GM20000 (cell line): ENCODE measurements at regions not wholly inside any gene's neighbourhood (a gene's known extent, or its start where the extent isn't known, plus 50 kb on each side); places are given as distances from the start of the nearest gene placed in this dataset.

Experiments
- DNase-seq: peaks from one replicate; pipeline ENCODE4 v3.0.0; 2012; ENCODE audit warnings: low spot score
- CTCF ChIP-seq: IDR thresholded peaks from 2 replicates; pipeline ENCODE4 v1.5.1; 2012; ENCODE audit warnings: mild to moderate bottlenecking, control low read depth; ENCODE audit errors: extremely low read depth, missing control alignments

- no peak for TF ChIP-seq CTCF
- no peak for DNase-seq
Observed at GRCh38 chr9:7975336-7975735, 175.8 kb upstream of the DMAC1 start.

DNA sequence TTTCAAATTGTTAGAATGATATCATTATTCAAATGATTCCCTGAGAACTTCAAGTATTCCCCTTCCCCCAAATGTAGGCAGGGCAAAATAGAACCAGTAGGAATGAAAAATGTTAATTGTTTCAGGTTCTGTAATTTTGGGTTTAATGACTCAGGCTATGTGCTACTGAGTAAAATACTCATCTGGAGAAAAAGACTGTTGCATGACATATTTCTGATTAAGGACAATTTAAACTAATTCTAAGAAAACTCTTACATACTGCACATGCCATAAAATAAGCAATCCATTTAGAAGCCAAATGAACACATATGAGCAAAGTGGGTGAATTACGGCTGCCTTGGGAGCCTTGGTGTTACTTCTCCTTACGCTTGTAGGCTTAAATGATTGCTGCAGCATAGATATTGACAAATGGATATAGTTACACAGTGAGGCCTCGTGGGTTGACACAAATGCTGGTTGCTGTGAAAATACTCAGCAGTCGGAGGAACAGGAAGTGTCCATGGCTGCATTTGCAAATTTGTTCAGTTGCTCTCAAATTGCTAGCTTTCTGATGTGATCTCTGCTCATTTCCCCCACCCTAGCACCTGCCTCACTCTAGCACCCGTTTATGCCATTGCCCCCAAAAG lies 174.9 kb upstream of the DMAC1 start:
- no peak for TF ChIP-seq CTCF
- no peak for DNase-seq

GRCh38 chr9:7973123-7973522 lies 173.5 kb upstream of the DMAC1 start:
- no peak for TF ChIP-seq CTCF
- no peak for DNase-seq

GRCh38 chr9:7970681-7971330 lies 171.2 kb upstream of the DMAC1 start:
- DNase-seq: no peak

DNA sequence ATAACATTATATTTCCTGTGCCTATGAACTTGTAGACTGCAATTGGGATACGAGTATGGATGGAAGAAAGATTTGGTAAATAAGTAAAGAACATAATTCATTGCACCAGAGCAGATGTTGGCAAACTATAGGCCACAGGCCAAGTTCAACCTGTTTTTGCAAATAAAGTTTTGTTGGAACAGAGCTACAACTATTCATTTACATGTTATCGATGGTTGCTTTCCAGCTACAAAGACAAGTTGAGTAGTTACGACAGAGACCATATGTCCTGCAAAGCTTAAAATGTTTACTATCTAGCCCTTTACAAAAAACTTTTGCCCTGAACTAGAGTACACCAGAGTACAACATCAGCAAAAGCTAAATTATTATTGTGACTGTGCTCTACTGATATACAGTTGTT lies 169.1 kb upstream of the DMAC1 start:
- DNase-seq: no peak
- no peak for TF ChIP-seq CTCF

More at GRCh38 chr9:7970681-7971330, 171.2 kb upstream of the DMAC1 start:
- TF ChIP-seq CTCF: no peak

GRCh38 chr9:7967851-7968250 lies 168.3 kb upstream of the DMAC1 start:
- TF ChIP-seq CTCF: no peak
- no peak for DNase-seq

DNA sequence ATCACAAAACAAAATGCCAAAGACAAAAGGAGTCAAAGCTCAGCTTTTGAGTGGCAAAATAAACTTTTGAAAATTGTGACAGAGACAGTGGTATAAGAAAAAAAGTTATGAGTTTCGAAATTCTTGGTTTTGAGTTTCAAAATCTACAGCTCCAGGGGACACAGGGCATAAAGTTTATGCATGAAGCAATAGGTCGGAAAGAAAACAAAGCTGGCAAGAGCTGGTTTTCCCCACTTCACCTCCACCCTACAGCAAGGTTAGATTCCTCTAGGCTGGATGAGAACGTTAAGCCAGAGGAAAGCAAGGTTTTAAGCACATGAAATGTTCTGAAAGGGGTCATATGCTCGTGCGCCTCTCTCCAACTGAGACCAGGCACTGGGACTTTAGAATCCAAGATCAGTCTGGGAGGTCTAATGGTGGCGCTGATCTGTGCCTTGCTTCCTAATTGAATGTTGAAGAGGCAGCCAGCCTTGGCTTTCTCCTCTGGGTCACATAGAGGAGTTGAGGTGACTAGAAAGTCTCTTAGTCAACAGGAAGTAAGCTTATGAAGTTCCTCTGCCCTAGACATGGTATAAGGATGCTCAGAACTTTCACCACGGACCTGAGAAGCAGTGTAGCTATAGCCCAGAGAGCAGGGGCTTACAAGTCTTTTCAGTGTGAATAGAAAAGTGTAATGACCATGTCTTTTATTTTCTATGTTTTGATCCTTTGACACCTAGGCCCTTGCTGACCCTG lies 167.7 kb upstream of the DMAC1 start:
- DNase-seq: no peak
- no peak for TF ChIP-seq CTCF
